Neural cell (in vitro differentiated cells): ENCODE measurements at regions not wholly inside any gene's neighbourhood (a gene's known extent, or its start where the extent isn't known, plus 50 kb on each side); places are given as distances from the start of the nearest gene placed in this dataset.

ENCODE experiments used
- H2AFZ ChIP-seq: fragments of 200-600, 300-800 bp; sonication (generic), shearing (Covaris generic); 2 replicates; pipeline ENCODE4 v1.6.0; 2014; ENCODE audit warnings: low read depth, mild to moderate bottlenecking, antibody characterized with exemption, low read length, moderate library complexity
- H3F3A ChIP-seq: fragments of 200-600 bp; shearing (Covaris generic); 2 replicates; pipeline ENCODE4 v1.6.1; 2016; ENCODE audit warnings: mild to moderate bottlenecking, moderate library complexity, mixed read lengths, antibody characterized with exemption, low read length; ENCODE audit not compliant: insufficient read depth, poor library complexity, severe bottlenecking
- H3K27ac ChIP-seq: fragments of 200-600, 300-800 bp; sonication (generic), shearing (Covaris generic); 2 replicates; pipeline ENCODE4 v1.5.1; 2014; ENCODE audit warnings: mild to moderate bottlenecking, low read length, moderate library complexity
- H3K27me3 ChIP-seq: fragments of 300-800, 200-600 bp; sonication (generic), shearing (Covaris generic); 2 replicates; pipeline ENCODE4 v1.6.0; 2014; ENCODE audit warnings: mild to moderate bottlenecking, low read depth, low read length, moderate library complexity; ENCODE audit not compliant: insufficient read depth
- H3K36me3 ChIP-seq: fragments of 300-800, 200-600 bp; sonication (generic), shearing (Covaris generic); 2 replicates; pipeline ENCODE4 v1.5.1; 2014; ENCODE audit warnings: mild to moderate bottlenecking, antibody characterized with exemption, low read length, moderate library complexity; ENCODE audit not compliant: insufficient read depth
- H3K4me2 ChIP-seq: fragments of 300-800, 200-600 bp; sonication (generic), shearing (Covaris generic); 2 replicates; pipeline ENCODE4 v1.6.0; 2014; ENCODE audit warnings: mild to moderate bottlenecking, low read length
- H3K4me3 ChIP-seq: fragments of 300-800, 200-600 bp; sonication (generic), shearing (Covaris generic); 2 replicates; pipeline ENCODE4 v1.5.1; 2014; ENCODE audit warnings: mild to moderate bottlenecking, low read length, moderate library complexity
- H3K79me2 ChIP-seq: fragments of 200-600 bp; shearing (Covaris generic); replicated peaks from 2 replicates; pipeline ENCODE4 v1.6.0; 2014; ENCODE audit warnings: mild to moderate bottlenecking, low read length, moderate library complexity; ENCODE audit not compliant: insufficient read depth
- H3K9ac ChIP-seq: fragments of 300-800, 200-600 bp; sonication (generic), shearing (Covaris generic); 2 replicates; pipeline ENCODE4 v1.6.1; 2016; ENCODE audit warnings: mild to moderate bottlenecking, low read length, mixed read lengths
- H3K9me2 ChIP-seq: fragments of 200-600 bp; shearing (Covaris generic); 2 replicates; pipeline ENCODE4 v1.6.1; 2016; ENCODE audit warnings: mild to moderate bottlenecking, low read length, mixed read lengths; ENCODE audit not compliant: insufficient read depth
- H3K9me3 ChIP-seq: fragments of 200-600, 300-800 bp; sonication (generic), shearing (Covaris generic); 2 replicates; pipeline ENCODE4 v1.6.1; 2016; ENCODE audit warnings: mild to moderate bottlenecking, mixed run types, low read length, moderate library complexity, mixed read lengths
- H4K20me1 ChIP-seq: fragments of 200-600 bp; shearing (Covaris generic); 2 replicates; pipeline ENCODE4 v1.6.1; 2016; ENCODE audit warnings: mild to moderate bottlenecking, mixed run types; ENCODE audit not compliant: insufficient read depth
- CTCF ChIP-seq: fragments of 450-650 bp; IDR thresholded peaks from 2 replicates; pipeline ENCODE4 v1.5.1; 2014; ENCODE audit warnings: antibody characterized with exemption, mild to moderate bottlenecking, moderate library complexity; ENCODE audit not compliant: poor library complexity, severe bottlenecking
- EP300 ChIP-seq: fragments of 450-650 bp; conservative IDR thresholded peaks from 2 replicates; pipeline ENCODE4 v1.6.1; 2014; ENCODE audit warnings: antibody characterized with exemption, mild to moderate bottlenecking, moderate library complexity; ENCODE audit not compliant: poor library complexity, severe bottlenecking
- EZH2 ChIP-seq: fragments of 200-600, 300-800 bp; shearing (Covaris generic), sonication (generic); IDR thresholded peaks from 2 replicates; pipeline ENCODE4 v1.6.1; 2014; ENCODE audit warnings: antibody characterized with exemption, low read length, borderline replicate concordance, mild to moderate bottlenecking; ENCODE audit not compliant: insufficient read depth, poor library complexity, severe bottlenecking
- MXI1 ChIP-seq: fragments of 450-650 bp; conservative IDR thresholded peaks from 2 replicates; pipeline ENCODE4 v1.6.1; 2014; ENCODE audit warnings: antibody characterized with exemption, mild to moderate bottlenecking; ENCODE audit not compliant: poor library complexity, severe bottlenecking
- POLR2AphosphoS5 ChIP-seq: IDR thresholded peaks from 2 replicates; pipeline ENCODE4 v1.6.1; 2012
- RAD21 ChIP-seq: fragments of 450-650 bp; conservative IDR thresholded peaks from 2 replicates; pipeline ENCODE4 v1.6.1; 2014; ENCODE audit warnings: antibody characterized with exemption, mild to moderate bottlenecking, moderate library complexity
- REST ChIP-seq: IDR thresholded peaks from 2 replicates; pipeline ENCODE4 v1.6.1; 2012; ENCODE audit warnings: borderline replicate concordance
- SMC3 ChIP-seq: fragments of 450-650 bp; conservative IDR thresholded peaks from 2 replicates; pipeline ENCODE4 v1.6.1; 2014; ENCODE audit warnings: antibody characterized with exemption, mild to moderate bottlenecking, moderate library complexity; ENCODE audit not compliant: poor library complexity
- TAF1 ChIP-seq: IDR thresholded peaks from 2 replicates; pipeline ENCODE4 v1.6.1; 2012; ENCODE audit warnings: low read depth

- Histone ChIP-seq H3K27ac (peak overlapping the region; percentile 42), H3K9ac (peak overlapping the region; percentile 13), H3K4me3 (peak overlapping the region; percentile 33), H3K4me2 (no peak overlapping the region), H3K27me3 (no peaks in the 10 kb centered on the region), H3K9me2 (no peaks in the 10 kb centered on the region), H2AFZ (no peak overlapping the region), H3F3A (peaks cover 10% of the 10 kb centered on the region), H4K20me1 (no peaks in the 10 kb centered on the region), H3K79me2 (peaks cover 3% of the 10 kb centered on the region), H3K9me3 (no peaks in the 10 kb centered on the region), H3K36me3 (no peaks in the 10 kb centered on the region)
- TF ChIP-seq CTCF (no peak), REST (peak; percentile 50), MXI1 (no peak), EP300 (peak; percentile 100), EZH2 (no peak), SMC3 (peak; percentile 54), POLR2AphosphoS5 (peak; percentile 91), RAD21 (peak; percentile 35), TAF1 (no peak)
These were observed 81.9 kb upstream of the RPS23 start for GRCh38 chr5:82360022-82360421.

GRCh38 chr5:82359272-82359671 lies 81.1 kb upstream of the RPS23 start:
- Histone ChIP-seq H2AFZ (no peak overlapping the region), H3K4me2 (no peak overlapping the region), H3F3A (peaks cover 10% of the 10 kb centered on the region), H3K36me3 (no peaks in the 10 kb centered on the region), H3K79me2 (peaks cover 3% of the 10 kb centered on the region), H3K9me3 (no peaks in the 10 kb centered on the region), H4K20me1 (no peaks in the 10 kb centered on the region), H3K9ac (no peak overlapping the region), H3K9me2 (no peaks in the 10 kb centered on the region), H3K27ac (peak overlapping the region; percentile 42), H3K4me3 (peak overlapping the region; percentile 33), H3K27me3 (no peaks in the 10 kb centered on the region)
- TF ChIP-seq REST (no peak), RAD21 (no peak), TAF1 (no peak), CTCF (no peak), EP300 (no peak), POLR2AphosphoS5 (no peak), SMC3 (no peak), EZH2 (no peak), MXI1 (no peak)
